NCI-H82 treated with DMSO at 0.1 percent for 48 hours (cell line): ENCODE measurements at regions not wholly inside any gene's neighbourhood (a gene's known extent, or its start where the extent isn't known, plus 50 kb on each side); places are given as distances from the start of the nearest gene placed in this dataset.
"Not testable (repeated sequence)": the region's sequence is repeated elsewhere in the genome, so short reads cannot be mapped to it uniquely, and the experiment has no call there.

Experiments
- DNase-seq: peaks from one replicate; lab custom pipeline; 2025; ENCODE audit not compliant: unreplicated experiment; lab: John Stamatoyannopoulos, UW

- no peak for DNase-seq
These were observed 129.7 kb upstream of the SEC61G start for GRCh38 chr7:54888734-54889082.

DNA sequence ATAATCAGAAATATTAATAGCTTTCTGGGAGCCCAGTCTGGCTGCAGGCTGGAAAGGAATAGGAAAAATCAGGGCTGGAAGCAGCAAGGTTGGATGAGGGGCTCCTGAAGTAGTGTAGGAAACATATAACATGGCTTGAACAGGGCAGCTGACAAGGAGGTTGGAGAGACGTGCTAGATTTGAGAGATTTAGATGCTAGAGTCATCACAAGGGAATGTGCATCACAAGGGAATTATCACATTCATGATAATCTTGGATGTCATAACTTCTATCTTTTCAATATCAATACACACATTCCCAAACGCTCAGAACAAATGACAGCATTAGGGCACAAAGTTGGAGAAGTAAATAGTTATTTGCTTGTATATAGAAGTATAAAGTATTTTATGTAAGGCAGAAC, 120.9 kb upstream of the EGFR start:
- no peak for DNase-seq

DNA sequence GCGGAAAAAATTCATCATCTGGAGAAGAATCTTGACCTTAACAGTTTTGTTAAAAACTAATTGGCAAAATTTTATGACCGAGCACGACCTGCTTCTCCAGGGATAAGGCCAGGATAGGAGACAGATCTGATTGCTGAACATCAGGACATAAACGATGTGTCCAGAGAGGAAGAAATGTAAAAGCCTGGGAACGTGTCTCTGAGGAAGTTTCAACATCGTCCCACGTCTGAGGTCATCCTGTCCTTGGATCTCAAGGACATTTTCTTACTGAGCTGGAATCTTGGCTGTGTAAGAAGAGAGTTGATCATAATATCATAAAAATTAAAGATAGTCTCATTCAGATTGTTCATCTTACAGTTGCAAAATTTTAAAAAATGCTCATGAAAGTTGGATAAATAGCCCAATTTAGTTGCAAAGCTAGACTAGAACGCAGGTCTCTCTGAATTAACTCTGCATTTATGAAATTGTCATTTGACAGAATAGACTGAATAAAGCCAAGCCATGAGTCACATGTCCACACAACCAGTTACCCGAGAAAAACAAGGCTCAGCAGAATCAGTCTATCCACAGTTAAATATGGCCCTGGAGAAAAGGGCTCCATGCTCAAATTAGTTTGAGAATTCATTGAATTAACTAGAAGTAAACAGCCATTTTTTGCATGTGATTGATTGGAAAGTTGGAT, 120.0 kb upstream of the EGFR start:
- DNase-seq, result no peak

DNA sequence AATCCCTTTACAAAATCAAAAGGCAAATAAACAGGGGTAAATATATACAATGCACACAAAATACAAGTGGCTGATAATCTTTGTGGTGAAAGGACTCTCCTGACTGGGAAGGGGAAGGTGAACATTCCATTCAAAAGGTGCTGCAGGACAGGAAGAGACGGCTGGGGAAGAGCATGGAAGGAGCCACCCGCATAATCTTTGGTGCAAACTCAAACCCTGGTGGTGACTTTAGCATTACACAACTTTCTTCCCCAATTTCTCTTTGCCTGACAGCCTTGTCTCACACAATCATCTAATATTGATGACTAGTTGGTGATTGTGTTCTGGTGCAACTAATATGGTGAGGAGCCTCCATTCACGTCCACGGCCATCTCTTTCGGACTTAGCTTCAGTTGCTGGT, 117.0 kb upstream of the EGFR start:
- no peak for DNase-seq

- no peak for DNase-seq
These were observed 114.7 kb upstream of the EGFR start for GRCh38 chr7:54904130-54904529.

- DNase-seq, result no peak
These were observed 113.8 kb upstream of the EGFR start for GRCh38 chr7:54904986-54905385.

- no peak for DNase-seq
These were observed 111.9 kb upstream of the EGFR start for GRCh38 chr7:54906963-54907362.

DNA sequence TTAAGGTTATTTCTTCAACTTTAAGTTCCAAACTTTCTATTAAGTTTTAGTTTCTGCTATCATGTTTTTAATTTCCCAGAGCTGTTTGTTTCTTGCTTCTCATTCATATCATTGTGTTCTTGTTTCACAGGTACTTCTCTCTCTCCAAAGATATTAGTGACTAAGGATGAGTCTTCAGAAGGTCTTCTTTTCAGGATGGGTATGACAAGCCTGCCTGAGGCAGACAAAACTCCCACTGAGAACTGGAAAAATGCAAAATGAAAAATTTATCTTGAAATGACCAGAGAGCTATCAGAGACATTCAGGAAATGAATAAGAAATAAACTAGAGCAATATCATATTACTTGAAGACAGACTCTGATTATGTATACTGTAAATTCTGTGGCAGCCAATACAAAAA, 110.8 kb upstream of the EGFR start:
- DNase-seq, result no peak

DNA sequence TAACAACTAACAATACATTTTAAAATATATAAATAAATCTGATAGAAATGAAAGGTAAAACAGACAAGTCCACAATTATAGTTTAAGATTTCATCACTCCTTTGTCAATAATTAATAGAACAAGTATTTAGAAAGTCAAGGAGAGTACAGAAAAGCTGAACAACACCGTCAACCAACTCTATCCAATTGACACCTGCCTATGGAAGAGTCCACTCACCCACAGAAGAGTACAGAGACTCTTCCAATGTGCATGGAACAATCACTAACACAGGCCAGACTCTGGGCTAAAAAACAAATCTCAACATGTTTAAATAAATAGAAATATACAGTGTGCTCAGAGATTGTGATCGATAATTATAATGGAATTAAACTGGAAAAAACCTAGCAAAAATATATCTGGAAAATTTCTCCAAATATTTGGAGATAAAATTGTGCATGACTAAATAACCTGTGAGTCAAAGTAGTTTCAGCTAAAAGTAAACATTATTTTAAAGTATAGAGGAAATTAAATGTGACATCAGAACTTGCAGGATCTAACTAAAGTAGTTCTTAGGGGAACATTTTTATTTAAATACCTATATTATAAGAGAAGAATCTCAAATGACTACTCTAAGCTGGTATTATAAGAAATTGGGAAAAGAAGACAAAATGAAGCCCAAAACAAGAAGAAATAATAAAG, 109.9 kb upstream of the EGFR start:
- no peak for DNase-seq

GRCh38 chr7:54915870-54916598, 102.8 kb upstream of the EGFR start:
- DNase-seq, result no peak

GRCh38 chr7:54917613-54918391, 101.0 kb upstream of the EGFR start:
- no peak for DNase-seq

- no peak for DNase-seq
These were observed 97.7 kb upstream of the EGFR start for GRCh38 chr7:54921116-54921515.

DNA sequence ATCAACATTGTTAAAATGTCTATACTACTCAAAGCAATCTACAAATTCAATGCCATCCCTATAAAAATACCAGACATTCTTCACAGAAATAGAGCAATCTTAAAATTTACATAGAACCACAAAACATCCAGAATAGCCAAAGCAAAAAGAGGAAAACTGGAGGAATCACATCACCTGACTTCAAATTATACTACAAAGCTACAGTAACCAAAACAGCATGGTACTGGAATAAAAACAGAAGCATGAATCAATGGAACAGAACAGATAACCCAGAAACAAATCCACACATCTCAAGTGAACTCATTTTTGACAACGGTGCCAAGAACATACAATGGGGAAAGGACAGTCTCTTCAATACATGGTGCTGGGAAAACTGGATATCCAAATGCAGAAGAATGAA, 87.3 kb upstream of the EGFR start:
- DNase-seq, result no peak

- DNase-seq, result peak; percentile 22
These were observed 85.8 kb upstream of the EGFR start for GRCh38 chr7:54932818-54933543.

DNA sequence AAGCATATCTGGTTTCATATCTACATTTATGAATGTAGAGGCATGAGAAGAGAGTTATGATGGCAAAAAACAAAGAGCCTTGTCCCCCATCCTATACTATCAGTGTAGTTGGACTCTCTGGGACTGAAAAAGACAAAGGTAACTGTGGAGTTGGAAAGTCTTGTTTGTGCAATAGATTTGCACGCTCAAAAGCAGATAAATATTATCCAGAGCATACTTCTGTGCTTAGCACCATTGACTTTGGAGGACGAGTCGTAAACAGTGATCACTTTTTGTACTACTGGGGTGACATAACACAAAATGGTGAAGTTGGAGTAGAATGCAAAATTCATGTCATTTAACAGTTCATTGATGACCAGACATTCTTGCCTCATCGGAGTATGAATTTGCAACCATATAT, 85.2 kb upstream of the EGFR start:
- DNase-seq, result no peak

- no peak for DNase-seq
These were observed 78.1 kb upstream of the EGFR start for GRCh38 chr7:54940748-54941147.

- no peak for DNase-seq
These were observed 74.6 kb upstream of the EGFR start for GRCh38 chr7:54944179-54944578.

GRCh38 chr7:54946271-54946670, 72.5 kb upstream of the EGFR start:
- DNase-seq, result no peak

DNA sequence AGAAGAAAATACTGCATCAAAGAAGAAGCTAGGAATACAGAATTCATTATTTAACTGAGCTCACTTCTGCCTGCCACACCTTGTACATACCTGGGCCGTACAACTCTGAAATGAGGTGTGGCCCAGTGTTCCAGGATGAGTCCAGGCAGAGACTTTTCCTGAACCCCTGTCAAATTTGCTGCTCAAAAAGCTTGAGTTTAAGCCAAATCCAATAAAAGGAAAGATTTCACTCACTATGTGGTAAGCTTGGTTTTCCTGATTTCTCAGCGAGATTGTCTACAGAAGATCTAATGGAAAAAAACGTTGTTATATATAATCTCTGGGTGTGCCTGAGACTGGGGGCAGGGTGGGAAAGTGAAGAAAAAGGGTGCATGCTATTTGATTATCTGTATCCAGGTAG, 72.1 kb upstream of the EGFR start:
- no peak for DNase-seq

- no peak for DNase-seq
These were observed 71.6 kb upstream of the EGFR start for GRCh38 chr7:54947266-54947665.

- not testable (repeated sequence) for DNase-seq
These were observed 69.3 kb upstream of the EGFR start for GRCh38 chr7:54949514-54949913.
